GM12892 (cell line): ENCODE measurements at regions not wholly inside any gene's neighbourhood (a gene's known extent, or its start where the extent isn't known, plus 50 kb on each side); places are given as distances from the start of the nearest gene placed in this dataset.

ENCODE experiments used
- POLR2A ChIP-seq: IDR thresholded peaks from 2 replicates; pipeline ENCODE4 v1.6.1; 2011; ENCODE audit warnings: low read depth, low read length, control low read depth
- POLR2AphosphoS5 ChIP-seq: IDR thresholded peaks from 2 replicates; pipeline ENCODE4 v1.6.1; 2011; ENCODE audit warnings: low read depth, low read length, control low read depth

DNA sequence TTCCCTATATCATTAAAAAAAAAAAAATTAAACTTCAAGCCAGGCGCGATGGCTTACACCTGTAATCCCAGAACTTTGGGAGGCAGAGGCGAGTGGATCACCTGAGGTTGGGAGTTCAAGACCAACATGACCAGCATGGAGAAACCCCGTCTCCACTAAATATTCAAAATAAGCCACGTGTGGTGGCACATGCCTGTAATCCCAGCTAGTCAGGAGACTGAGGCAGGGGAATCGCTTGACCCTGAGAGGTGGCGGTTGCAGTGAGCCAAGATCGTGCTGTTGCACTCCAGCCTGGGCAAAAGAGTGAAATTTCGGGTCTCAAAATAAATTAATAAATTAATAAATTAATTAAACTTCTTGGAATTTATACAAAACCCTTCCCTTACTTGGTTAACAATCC, 358.6 kb upstream of the CDH9 start:
- TF ChIP-seq POLR2AphosphoS5 (no peak), POLR2A (no peak)
